ENCODE measurements at regions not wholly inside any gene's neighbourhood (a gene's known extent, or its start where the extent isn't known, plus 50 kb on each side); places are given as distances from the start of the nearest gene placed in this dataset.
"Not testable (repeated sequence)": the region's sequence is repeated elsewhere in the genome, so short reads cannot be mapped to it uniquely, and the experiment has no call there.

DNA sequence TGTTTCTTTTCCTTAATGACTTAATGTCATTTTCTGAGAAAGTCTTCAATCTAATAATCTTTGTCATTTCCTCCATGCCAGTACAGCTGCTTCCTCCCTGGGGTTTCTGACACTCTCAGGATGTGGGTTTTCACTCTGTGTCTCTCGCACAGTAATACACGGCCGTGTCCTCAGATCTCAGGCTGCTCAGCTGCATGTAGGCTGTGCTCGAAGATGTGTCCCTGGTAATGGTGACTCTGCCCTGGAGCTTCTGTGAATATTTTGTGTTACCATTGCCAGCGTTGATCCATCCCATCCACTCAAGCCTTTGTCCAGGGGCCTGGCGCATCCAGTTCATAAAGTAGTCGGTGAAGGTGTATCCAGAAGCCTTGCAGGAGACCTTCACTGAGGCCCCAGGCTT lies 97.6 kb downstream of the OR4M2 start:
- BruUV-seq (replicated peaks); DNase-seq (ENCODE audit: low read depth, low spot score); intact Hi-C loops (cut with micrococcal nuclease); H3K4me2 ChIP-seq (ENCODE audit: insufficient read depth, low read length); H3K4me1 ChIP-seq (ENCODE audit: control insufficient read depth, extremely low read depth, insufficient read depth, low read length); H3K27me3 ChIP-seq (ENCODE audit: control insufficient read depth in 2 of 2, insufficient read depth in 2 of 2, low read length in 2 of 2); H3K36me3 ChIP-seq (ENCODE audit: control insufficient read depth in 2 of 2, extremely low read depth in 1 of 2, insufficient read depth in 2 of 2, low read length in 2 of 2); H3K79me2 ChIP-seq (ENCODE audit: control insufficient read depth, insufficient read depth, low read length); H3K27ac ChIP-seq (ENCODE audit: insufficient read depth, low read depth, low read length); FAIRE-seq; CTCF ChIA-PET; H3K9me1 ChIP-seq (replicated peaks; ENCODE audit: control insufficient read depth, extremely low read depth, insufficient read depth, low read length); dilution Hi-C loops (cut with MboI; ENCODE audit: extremely low pct_ligation_motif_present, low sequenced_read_pairs); POLR2A ChIA-PET; H3K9ac ChIP-seq (replicated peaks; ENCODE audit: extremely low read depth, insufficient read depth, low read length); H4K20me1 ChIP-seq (replicated peaks; ENCODE audit: control insufficient read depth, extremely low read depth, insufficient read depth, low read length); H2AFZ ChIP-seq (ENCODE audit: low read depth, low read length); H3K9me3 ChIP-seq (replicated peaks; ENCODE audit: control insufficient read depth, insufficient read depth, low read length); H3K4me3 ChIP-seq (replicated peaks in 1 of 3; ENCODE audit: insufficient read depth in 1 of 3, low read depth in 1 of 3, low read length in 3 of 3): not testable (repeated sequence)

- BruUV-seq (replicated peaks); dilution Hi-C loops (cut with MboI; ENCODE audit: extremely low pct_ligation_motif_present, low sequenced_read_pairs); H3K27me3 ChIP-seq (ENCODE audit: control insufficient read depth in 2 of 2, insufficient read depth in 2 of 2, low read length in 2 of 2); H3K9me1 ChIP-seq (replicated peaks; ENCODE audit: control insufficient read depth, extremely low read depth, insufficient read depth, low read length); H3K4me3 ChIP-seq (replicated peaks in 1 of 3; ENCODE audit: insufficient read depth in 1 of 3, low read depth in 1 of 3, low read length in 3 of 3); FAIRE-seq; H3K4me2 ChIP-seq (ENCODE audit: insufficient read depth, low read length); H4K20me1 ChIP-seq (replicated peaks; ENCODE audit: control insufficient read depth, extremely low read depth, insufficient read depth, low read length); H3K9me3 ChIP-seq (replicated peaks; ENCODE audit: control insufficient read depth, insufficient read depth, low read length); H3K4me1 ChIP-seq (ENCODE audit: control insufficient read depth, extremely low read depth, insufficient read depth, low read length); H3K9ac ChIP-seq (replicated peaks; ENCODE audit: extremely low read depth, insufficient read depth, low read length); intact Hi-C loops (cut with micrococcal nuclease); DNase-seq (ENCODE audit: low read depth, low spot score); POLR2A ChIA-PET; CTCF ChIA-PET; H2AFZ ChIP-seq (ENCODE audit: low read depth, low read length); H3K79me2 ChIP-seq (ENCODE audit: control insufficient read depth, insufficient read depth, low read length); H3K36me3 ChIP-seq (ENCODE audit: control insufficient read depth in 2 of 2, extremely low read depth in 1 of 2, insufficient read depth in 2 of 2, low read length in 2 of 2); H3K27ac ChIP-seq (ENCODE audit: insufficient read depth, low read depth, low read length): not testable (repeated sequence)
Measured at GRCh38 chr15:22178438-22178837, 98.1 kb downstream of the OR4M2 start.

DNA sequence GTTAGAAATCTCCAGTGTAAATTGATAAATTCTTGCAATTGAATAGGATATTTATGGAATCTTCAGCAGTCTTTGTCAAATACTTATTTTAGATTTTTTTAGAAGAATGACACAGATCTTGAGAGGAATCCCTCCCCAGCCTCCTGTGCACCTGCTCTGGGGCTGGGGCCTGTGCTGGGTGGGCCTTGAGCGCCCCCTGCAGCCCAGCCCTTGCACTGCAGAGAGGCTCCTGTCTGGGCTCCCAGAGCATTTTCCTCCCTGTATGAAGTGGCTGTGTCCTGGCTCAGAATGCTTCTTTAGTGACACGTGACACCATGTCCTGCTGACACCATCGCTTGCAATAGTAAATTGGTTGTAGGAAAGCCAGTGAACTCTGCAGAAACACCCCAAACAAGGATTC lies 98.7 kb downstream of the OR4M2 start:
- H3K4me3 ChIP-seq (replicated peaks in 1 of 3; ENCODE audit: insufficient read depth in 1 of 3, low read depth in 1 of 3, low read length in 3 of 3); H3K4me1 ChIP-seq (ENCODE audit: control insufficient read depth, extremely low read depth, insufficient read depth, low read length); BruUV-seq (replicated peaks); H4K20me1 ChIP-seq (replicated peaks; ENCODE audit: control insufficient read depth, extremely low read depth, insufficient read depth, low read length); intact Hi-C loops (cut with micrococcal nuclease); POLR2A ChIA-PET; H3K9me1 ChIP-seq (replicated peaks; ENCODE audit: control insufficient read depth, extremely low read depth, insufficient read depth, low read length); H3K9ac ChIP-seq (replicated peaks; ENCODE audit: extremely low read depth, insufficient read depth, low read length); H3K79me2 ChIP-seq (ENCODE audit: control insufficient read depth, insufficient read depth, low read length); dilution Hi-C loops (cut with MboI; ENCODE audit: extremely low pct_ligation_motif_present, low sequenced_read_pairs); H3K9me3 ChIP-seq (replicated peaks; ENCODE audit: control insufficient read depth, insufficient read depth, low read length); H3K4me2 ChIP-seq (ENCODE audit: insufficient read depth, low read length); H3K36me3 ChIP-seq (ENCODE audit: control insufficient read depth in 2 of 2, extremely low read depth in 1 of 2, insufficient read depth in 2 of 2, low read length in 2 of 2); H2AFZ ChIP-seq (ENCODE audit: low read depth, low read length); FAIRE-seq; DNase-seq (ENCODE audit: low read depth, low spot score); H3K27ac ChIP-seq (ENCODE audit: insufficient read depth, low read depth, low read length); H3K27me3 ChIP-seq (ENCODE audit: control insufficient read depth in 2 of 2, insufficient read depth in 2 of 2, low read length in 2 of 2); CTCF ChIA-PET: not testable (repeated sequence)

DNA sequence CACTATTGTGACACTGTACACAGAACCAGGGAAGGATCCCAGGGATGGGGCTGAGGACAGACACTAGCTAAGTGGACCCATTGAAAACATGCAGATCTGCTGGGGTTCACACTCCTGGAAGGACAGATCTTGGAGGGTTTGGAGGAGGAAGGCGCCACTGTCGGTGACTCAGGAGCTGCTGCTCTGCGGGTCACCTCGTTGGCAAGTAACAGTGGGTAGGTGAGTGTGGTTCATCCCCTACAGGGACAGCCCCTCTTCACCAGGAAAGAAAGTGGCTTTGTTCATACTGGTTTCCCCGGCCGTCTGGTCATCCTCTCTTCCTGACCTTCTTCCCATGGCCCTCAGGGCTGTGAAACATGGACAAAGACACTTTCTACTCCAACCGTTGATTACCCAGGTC lies 100.3 kb downstream of the OR4M2 start:
- intact Hi-C loops (cut with micrococcal nuclease); BruUV-seq (replicated peaks): not testable (repeated sequence)

More for the DNA sequence above, 100.3 kb downstream of the OR4M2 start:
- H3K36me3 ChIP-seq (ENCODE audit: control insufficient read depth in 2 of 2, extremely low read depth in 1 of 2, insufficient read depth in 2 of 2, low read length in 2 of 2); H3K27ac ChIP-seq (ENCODE audit: insufficient read depth, low read depth, low read length); H3K9me3 ChIP-seq (replicated peaks; ENCODE audit: control insufficient read depth, insufficient read depth, low read length); H4K20me1 ChIP-seq (replicated peaks; ENCODE audit: control insufficient read depth, extremely low read depth, insufficient read depth, low read length); FAIRE-seq; H3K27me3 ChIP-seq (ENCODE audit: control insufficient read depth in 2 of 2, insufficient read depth in 2 of 2, low read length in 2 of 2); H3K4me1 ChIP-seq (ENCODE audit: control insufficient read depth, extremely low read depth, insufficient read depth, low read length); CTCF ChIA-PET; POLR2A ChIA-PET; H3K4me2 ChIP-seq (ENCODE audit: insufficient read depth, low read length); H3K9me1 ChIP-seq (replicated peaks; ENCODE audit: control insufficient read depth, extremely low read depth, insufficient read depth, low read length); dilution Hi-C loops (cut with MboI; ENCODE audit: extremely low pct_ligation_motif_present, low sequenced_read_pairs); H3K4me3 ChIP-seq (replicated peaks in 1 of 3; ENCODE audit: insufficient read depth in 1 of 3, low read depth in 1 of 3, low read length in 3 of 3); H2AFZ ChIP-seq (ENCODE audit: low read depth, low read length); DNase-seq (ENCODE audit: low read depth, low spot score); H3K9ac ChIP-seq (replicated peaks; ENCODE audit: extremely low read depth, insufficient read depth, low read length); H3K79me2 ChIP-seq (ENCODE audit: control insufficient read depth, insufficient read depth, low read length): not testable (repeated sequence)
